NT2/D1 (cell line): ENCODE measurements at regions not wholly inside any gene's neighbourhood (a gene's known extent, or its start where the extent isn't known, plus 50 kb on each side); places are given as distances from the start of the nearest gene placed in this dataset.

Experiments used
- SUZ12 ChIP-seq: IDR thresholded peaks from 2 replicates; pipeline ENCODE4 v1.6.1; 2011; ENCODE audit not compliant: insufficient read length, insufficient read depth; ENCODE audit errors: extremely low read depth
- YY1 ChIP-seq: IDR thresholded peaks from 2 replicates; pipeline ENCODE4 v1.6.1; 2011; ENCODE audit not compliant: insufficient read length, insufficient read depth
- ZNF274 ChIP-seq: IDR thresholded peaks from 2 replicates; pipeline ENCODE4 v1.6.1; 2011; ENCODE audit warnings: mild to moderate bottlenecking, low read depth, low read length

DNA sequence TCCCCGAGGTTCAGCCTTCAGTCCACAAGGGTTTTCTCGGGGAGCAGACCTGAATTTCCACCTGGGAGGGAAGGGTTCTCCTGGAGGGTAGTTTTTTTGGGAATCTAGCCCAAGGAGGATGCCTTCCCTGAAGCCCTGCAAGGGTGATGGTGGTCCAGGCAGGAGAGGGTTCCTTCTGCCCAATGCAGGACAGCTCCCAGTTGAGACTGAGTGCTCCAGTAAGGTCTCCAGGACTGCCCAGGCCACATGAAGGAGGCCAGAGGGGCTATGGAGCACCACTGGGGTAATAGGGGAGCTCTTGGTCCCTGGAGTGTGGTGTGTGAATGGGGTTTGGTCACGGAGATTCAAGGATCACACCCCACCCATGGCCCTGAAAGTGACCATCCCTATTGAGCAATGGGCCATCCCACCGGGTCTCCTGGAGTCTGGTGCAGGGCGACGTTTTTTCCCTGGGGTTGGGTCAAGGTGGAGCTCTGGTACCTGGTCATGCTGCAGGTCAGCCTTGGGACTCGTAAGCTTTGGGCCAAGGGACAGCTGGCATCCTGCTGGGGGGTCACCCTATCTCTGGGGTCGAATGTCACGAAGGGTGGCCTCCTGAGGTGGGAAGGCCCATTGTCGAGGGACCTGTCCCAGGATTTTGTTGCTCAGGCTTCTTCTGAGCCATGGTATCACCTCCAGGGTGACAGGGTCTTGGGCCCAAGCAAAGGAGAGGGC, 196.5 kb downstream of the UBE3A start:
- no peak for TF ChIP-seq YY1
- no peak for TF ChIP-seq ZNF274
- TF ChIP-seq SUZ12, result no peak
